NCI-H2196 treated with DMSO at 0.1 percent for 48 hours (cell line): ENCODE measurements at regions not wholly inside any gene's neighbourhood (a gene's known extent, or its start where the extent isn't known, plus 50 kb on each side); places are given as distances from the start of the nearest gene placed in this dataset.
"Not testable (repeated sequence)": the region's sequence is repeated elsewhere in the genome, so short reads cannot be mapped to it uniquely, and the experiment has no call there.

Experiments used
- DNase-seq: peaks from one replicate; lab custom pipeline; 2025; ENCODE audit not compliant: unreplicated experiment; lab: John Stamatoyannopoulos, UW

DNA sequence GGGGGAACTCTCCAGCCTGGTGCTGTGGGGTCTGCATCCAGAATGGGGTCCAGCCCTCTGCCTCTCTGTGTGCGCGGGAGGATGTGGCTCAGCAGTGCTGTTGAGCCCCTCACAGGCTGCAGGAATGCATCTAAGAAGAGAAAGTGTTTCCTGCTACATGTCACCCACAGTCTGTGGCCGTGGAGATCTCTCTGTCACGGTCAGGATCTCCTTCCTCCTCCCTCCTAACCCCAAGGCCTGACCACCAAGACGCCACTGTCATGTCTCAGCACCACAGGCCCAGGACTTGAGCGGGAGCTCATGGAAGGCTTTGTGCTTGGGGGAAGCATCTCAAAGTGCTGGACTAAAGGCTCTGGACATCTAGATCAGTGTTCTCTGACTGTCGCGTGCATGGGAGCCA lies 90.1 kb downstream of the SREK1 start:
- DNase-seq: no peak

GRCh38 chr5:66238435-66238834 lies 94.3 kb downstream of the SREK1 start:
- DNase-seq: no peak

GRCh38 chr5:66239034-66239433 lies 94.9 kb downstream of the SREK1 start:
- no peak for DNase-seq

- no peak for DNase-seq
Observed at GRCh38 chr5:66241136-66241825, 97.2 kb downstream of the SREK1 start.

- no peak for DNase-seq
Observed at GRCh38 chr5:66242050-66242715, 98.1 kb downstream of the SREK1 start.

GRCh38 chr5:66246608-66247007 lies 102.5 kb downstream of the SREK1 start:
- no peak for DNase-seq

DNA sequence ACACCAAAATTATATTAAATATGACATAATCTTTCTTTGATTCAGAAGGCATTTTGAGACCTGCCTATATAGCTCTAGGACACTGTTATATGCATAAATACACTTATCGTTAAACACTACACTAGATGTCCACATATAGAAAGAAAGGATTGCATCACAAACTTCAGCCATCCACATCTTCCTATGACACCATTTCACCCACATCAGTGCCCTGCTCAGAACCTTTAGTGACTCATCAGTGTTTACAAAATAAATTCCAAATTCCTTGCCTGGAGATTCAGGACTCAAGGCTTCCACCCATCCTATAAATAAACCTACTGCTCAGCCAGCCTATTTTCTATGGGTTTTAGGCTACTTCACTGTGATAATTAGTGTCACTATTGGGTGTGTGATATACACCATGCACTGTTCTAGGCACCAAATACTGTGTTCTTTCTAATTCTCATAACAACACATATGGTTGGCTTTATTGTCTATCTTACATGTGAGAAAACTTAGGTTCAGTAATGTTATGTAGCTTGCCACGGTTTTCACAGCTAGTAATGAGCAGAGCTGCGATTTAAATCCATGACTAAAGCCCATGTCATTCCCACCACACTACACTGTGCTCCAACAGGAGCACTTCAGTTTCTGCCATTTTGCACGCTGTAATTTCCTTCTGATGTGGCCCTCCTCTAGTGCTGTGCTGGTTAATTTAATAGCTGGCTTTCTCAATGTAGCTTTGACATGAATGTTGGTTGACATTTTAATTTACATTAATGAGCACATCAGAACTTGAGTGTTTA lies 103.3 kb downstream of the SREK1 start:
- no peak for DNase-seq

- no peak for DNase-seq
Observed at GRCh38 chr5:66248874-66249273, 104.8 kb downstream of the SREK1 start.

GRCh38 chr5:66249920-66250319 lies 105.8 kb downstream of the SREK1 start:
- DNase-seq: no peak

GRCh38 chr5:66252849-66253248 lies 108.7 kb downstream of the SREK1 start:
- no peak for DNase-seq

GRCh38 chr5:66255714-66256113 lies 111.6 kb downstream of the SREK1 start:
- no peak for DNase-seq

DNA sequence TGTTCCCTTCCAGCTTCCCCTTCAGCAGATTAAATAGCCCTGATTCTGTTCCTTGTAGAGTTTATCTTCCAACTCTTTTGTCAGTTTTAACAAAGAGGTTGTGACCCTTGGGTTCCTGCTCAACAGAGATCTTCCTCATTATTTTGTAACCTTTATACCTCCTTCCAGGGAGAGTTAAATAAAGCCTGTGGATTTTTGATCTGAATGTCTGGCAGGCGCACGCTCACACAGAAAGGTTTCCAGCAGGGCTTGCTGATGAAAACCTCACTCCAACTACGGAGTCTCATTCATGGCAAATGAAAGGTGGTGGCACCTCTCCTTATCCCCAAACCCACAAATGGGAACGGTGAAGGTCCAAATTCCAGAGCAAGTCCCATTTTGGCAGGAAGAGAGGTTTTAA lies 129.0 kb downstream of the SREK1 start:
- DNase-seq: no peak

GRCh38 chr5:66276986-66277385 lies 132.9 kb downstream of the SREK1 start:
- no peak for DNase-seq

DNA sequence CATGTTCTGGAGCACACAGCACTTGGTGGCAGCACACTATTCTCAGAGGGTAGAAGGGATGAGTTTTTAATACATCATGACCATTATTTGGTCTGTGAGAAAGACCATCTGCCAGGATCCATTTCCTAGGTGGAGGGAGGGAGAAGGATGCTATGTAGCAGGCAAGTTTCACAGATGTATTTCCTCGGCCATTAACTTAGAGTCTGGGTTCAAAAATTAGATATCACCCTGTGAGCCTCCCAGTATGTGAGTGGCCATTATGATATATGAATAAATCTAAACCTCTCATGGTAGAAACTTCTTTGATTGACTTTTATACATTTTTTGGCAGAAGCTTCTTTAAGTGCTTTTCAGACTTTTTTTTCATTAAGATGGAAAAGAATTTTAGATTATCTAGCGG lies 133.9 kb downstream of the SREK1 start:
- DNase-seq: no peak

DNA sequence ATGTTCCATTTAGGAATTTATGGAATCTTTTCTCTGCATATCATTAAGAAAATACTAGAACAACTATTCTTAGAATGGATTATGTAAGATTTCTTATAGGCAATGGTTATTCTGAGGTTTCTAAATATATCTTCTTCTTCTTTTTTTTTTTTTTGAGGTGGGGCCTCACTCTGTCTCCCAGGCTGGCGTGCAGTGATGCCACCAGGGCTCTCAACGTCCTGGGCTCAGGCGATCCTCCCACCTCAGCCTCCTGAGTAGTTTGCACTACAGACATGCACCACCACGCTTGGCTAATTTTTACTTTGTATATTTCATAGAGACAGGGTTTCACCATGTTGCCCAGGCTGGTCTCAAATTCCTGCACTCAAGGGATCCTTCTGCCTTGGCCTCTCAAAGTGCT lies 137.2 kb downstream of the SREK1 start:
- DNase-seq: no peak

- no peak for DNase-seq
Observed at GRCh38 chr5:66284588-66285342, 140.7 kb downstream of the SREK1 start.

DNA sequence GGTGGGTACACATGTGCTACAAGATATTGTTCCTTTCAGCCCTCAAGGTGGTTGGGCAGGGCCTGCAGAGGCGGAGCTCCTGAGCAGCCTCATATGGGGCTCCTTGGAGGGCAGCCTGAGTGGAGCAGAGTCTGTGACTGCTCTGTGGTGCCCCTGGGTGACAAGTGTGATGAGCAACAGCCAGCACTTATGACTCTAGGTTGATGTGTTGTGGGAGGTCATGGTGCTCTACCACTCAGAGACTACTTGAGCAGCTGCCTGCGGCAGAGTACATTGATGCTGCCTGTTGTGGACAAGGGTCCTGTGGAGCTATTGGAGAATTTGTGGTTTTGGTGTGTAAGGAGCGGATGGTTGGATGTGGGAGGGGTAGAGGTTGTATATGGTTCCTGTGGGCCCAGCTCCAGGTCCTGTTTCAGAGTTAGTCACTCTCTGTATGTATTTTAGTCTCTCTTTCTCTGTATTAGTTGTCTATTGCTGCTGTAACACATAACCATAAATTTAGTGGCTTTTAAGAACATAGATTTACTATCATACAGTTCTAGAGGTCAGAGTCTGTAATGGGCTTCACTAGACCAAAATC lies 141.3 kb downstream of the SREK1 start:
- no peak for DNase-seq

DNA sequence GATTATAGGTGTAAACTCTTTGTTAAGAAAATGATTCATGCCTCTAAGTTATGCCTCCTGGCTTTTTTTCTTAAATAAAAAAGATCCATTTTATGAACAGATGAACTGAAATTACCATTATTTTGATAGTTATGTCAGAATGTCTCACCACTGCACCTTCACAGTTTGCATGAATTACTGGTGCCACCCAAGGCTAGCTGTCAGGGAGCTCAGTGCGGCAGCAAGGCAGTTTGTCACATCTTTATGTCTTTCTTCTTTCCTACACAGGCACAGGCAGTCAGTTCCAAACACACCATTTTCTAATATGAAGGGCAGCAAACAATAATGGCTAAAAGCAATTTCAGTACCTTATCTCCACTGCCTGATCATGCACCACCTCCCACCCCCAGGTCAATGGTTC lies 147.7 kb downstream of the SREK1 start:
- no peak for DNase-seq

GRCh38 chr5:66293851-66294250 lies 149.8 kb downstream of the SREK1 start:
- not testable (repeated sequence) for DNase-seq

DNA sequence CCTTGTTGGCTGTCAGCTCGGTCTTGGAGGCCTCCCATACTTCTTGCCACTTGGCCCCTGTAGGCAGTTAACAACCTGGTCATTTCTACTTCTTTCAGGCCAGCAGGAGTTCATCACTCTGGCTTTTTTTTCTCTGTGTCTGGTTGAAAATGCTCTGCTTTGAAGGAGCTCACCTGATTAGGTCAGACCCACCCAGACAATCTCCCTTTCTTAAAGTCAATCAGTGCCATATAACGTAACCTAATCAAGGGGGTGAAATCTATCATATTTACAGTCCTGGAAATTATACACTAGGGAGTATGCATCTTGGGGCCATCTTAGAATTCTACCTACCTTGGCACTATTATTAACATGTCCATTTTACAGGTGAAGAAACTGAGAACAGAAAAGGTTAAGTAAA lies 155.4 kb downstream of the SREK1 start:
- DNase-seq: no peak

GRCh38 chr5:66302344-66302743 lies 158.2 kb downstream of the SREK1 start:
- DNase-seq: no peak
